GM15510 (cell line): ENCODE measurements at regions not wholly inside any gene's neighbourhood (a gene's known extent, or its start where the extent isn't known, plus 50 kb on each side); places are given as distances from the start of the nearest gene placed in this dataset.

Experiments used
- POLR2A ChIP-seq: IDR thresholded peaks from 3 replicates; pipeline ENCODE4 v1.6.1; 2011; ENCODE audit warnings: borderline replicate concordance; ENCODE audit not compliant: insufficient read length; ENCODE audit errors: extremely low read depth

DNA sequence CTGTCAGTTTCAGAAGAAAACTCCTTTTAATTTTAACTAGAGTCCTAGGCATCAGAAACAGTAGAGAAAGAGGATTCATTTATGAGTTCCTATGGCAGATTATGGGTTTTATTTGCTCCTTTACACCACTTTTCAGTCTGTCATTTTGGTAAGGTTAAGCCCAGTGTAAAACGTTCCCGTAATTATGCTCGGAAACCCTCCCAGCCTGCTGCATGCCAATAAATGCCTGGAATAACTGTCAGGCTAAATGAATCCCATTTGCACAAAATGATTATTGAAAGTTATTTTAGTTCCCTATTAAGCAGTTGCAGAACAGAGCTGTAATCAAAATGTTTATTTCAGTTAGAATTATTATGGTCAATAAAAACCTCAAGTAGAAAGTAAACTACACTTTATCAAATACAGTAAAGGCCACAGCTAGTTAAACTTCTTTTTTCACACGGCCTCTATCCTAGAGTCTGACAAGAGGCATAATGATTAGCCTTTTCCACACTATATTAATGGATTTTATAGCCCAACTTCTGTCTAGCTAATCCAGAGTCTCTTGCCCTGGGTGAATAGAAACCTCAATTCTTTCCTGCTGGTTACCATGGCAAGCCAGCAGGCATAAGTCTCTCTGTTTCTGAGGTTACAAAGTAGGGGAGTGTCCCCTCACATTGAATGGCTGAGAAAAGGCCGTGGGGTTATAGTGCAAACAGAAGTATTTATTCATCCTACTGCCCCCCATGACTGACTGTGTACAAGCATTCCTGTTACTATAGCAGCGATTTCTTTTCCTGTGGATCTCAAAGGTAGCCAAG is 80.8 kb upstream of the NPVF start:
- TF ChIP-seq POLR2A: no peak

DNA sequence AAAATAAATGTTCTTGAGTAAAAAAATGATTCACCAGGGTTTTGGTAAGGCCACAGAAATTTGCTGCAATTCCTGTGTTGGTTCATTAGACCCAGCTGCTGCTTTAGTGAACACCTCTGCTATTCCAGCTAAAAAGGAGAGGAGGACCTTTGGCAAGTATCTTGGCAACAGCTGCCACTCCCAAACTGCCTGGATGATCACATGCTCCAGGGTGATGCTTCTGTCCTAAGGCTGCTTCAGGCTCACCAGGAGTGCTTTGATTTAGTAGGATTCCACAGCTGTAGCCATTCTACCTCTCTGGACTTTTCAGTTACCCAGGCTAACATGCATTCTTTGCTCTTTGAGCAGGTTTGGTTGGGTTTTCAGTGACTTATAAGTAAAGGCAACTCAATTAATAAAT is 82.6 kb upstream of the NPVF start:
- TF ChIP-seq POLR2A: no peak

DNA sequence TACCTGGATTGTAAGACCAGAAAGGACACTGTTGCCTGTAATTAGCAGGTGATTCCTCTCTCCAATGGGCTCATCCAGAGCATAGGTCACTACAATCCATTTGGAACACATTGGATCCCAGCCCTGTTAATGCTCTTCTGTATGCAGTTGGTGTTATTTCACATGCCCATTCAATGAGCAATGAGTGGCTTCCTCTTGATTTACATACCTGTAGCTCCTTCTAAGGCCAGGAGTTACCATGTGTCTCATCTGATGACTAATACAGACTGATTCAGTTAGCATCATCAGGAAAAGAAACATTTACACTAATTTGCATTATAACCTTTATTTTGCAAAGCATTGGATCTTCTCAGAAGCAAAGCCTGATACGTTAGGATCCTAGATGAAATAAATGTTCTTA is 83.1 kb upstream of the NPVF start:
- no peak for TF ChIP-seq POLR2A

DNA sequence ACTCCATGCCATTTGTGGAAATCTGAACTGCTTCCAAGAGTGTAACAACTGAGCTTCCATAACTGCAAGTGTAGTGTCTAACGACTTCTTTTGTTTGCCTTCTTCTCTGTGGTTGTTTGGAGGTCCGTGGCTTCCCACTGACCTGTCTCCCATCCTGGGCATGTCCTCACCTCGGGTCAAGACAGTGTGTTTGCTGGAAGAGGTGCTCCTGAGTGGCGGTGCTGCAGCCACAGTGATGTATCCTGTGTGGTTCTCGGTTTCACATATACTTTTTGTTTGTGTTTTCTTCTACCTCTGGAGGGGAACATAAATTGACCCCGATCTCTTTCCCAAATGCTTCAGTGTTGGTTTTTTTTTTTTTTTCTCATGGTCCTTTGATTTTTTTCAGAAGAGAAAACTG is 84.7 kb upstream of the NPVF start:
- TF ChIP-seq POLR2A: no peak

DNA sequence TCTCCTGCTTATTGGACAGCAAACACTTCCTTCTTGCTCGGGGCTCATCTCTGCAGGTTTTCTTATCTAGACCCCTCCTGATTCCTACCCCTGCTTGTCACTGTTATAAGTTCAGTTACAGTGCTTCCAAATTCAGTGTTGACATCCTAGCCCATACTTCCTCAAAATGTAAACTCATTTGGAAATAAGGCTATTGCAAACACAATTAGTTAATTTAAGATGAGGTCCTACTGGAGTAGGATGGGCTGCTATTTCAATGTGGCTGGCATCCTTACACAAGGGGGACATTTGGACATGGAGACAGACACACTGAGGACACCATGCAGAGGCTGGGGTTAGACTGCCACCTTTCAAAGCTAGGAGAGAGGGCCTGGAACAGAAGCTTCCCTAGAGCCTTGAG is 85.2 kb upstream of the NPVF start:
- TF ChIP-seq POLR2A: no peak

DNA sequence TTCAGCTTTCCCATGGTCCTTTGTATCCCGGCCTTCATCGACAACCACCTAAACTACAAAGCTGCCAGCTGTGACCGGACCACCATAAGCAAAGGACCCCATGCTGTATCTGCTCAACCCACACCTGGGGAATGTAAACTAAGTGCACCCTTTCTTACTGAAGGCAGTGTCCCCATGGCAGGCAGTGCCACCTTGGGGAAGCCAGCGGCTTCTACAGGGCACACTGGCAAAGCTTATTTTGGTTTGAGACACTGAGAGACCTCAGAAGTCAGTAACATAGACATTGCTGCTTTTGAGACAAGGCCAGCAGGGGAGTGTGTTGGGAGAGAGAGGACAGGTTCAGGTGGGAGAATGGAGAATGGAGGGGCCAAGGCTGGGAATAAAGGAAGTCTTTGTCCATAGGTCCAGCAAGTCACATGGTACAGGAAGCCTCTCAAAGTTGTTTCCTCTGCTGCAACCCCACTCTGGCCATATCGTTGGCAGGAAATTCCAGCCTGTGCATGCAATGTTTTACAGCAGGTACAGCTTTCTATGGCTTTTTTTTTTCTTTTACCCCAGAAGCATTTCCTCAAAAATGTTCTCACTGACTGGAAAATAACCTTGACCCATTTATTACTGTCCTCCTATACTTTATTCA is 85.9 kb upstream of the NPVF start:
- no peak for TF ChIP-seq POLR2A

DNA sequence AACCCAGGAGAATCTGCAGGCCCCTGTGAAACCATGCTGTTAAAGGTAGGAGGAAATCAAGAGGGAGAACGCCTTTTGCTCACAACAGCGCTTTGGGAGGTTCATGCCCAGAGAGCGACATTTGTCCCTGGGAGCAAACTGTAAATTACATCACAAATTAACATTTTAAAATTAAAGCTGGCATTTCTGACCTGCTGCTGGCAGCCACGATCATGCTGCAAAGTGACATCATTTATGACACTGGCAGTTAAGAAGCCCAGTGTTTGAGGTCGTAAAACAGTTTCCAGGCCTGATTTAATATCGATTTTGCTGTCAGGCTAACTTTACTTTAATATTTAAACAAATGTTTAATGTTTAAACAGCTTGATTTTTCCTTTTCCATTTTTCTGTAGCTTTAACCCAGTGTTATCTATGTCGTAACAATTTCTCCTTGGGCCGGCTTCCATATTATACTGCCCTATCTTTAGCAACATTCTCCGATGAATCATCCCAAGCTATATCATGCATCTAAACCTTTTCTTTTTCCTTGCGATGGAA is 86.5 kb upstream of the NPVF start:
- no peak for TF ChIP-seq POLR2A

DNA sequence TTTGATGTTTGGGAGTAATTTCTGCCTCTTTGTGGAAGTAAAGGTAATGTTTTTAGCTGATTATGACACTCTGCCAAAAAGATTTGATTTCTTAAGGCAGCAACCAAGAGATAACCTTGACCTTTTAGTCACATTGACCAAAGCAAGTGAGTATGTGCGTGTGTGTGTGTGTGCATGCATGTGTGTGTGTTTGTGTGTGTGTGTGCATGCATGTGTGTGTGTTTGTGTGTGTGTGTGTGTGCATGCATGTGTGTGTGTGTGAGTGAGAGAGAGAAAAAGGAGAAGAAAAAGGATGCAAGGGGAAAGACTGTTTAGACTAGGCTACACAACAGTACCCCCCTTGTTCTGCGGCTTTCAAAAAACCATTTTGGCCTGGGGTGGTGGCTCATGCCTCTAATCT is 88.1 kb upstream of the NPVF start:
- TF ChIP-seq POLR2A: no peak

DNA sequence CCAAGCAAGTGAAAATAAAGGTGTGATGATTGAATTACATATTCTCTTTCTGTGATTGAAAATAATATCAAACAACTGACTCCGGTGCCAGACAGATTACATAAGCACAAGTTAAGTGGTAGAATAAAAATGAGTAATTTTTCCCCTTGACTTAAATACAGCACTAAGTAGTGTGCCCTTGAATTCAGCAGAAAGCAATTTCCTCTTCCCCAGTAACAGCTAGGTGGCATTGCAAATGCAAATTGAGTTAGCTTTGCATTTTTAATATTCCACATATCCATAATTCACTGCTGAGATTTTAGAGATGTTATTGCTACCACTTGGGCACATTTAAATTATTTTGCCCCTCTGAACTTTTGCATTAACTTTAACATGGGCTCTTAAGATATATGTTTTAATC is 89.8 kb upstream of the NPVF start:
- TF ChIP-seq POLR2A: no peak

DNA sequence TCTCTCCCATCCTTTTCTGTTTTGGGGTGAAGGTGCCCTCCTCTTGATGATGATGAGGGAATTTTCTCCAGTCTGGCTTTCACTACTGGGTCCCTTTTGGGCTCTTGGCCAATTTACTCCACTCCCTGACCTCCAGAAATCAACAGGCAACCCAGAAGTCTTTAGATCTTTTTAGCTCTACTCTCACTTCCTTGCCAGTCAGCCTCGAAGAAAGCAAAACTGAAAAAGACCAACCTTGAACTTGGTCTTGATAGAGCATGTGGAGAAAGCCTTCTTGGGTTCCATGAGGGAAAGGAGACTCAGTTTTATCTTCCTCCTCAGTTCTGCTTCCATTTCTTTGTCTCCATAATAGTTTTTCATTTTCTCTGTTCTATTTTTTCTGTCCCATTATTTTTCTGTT is 91.4 kb upstream of the NPVF start:
- no peak for TF ChIP-seq POLR2A

DNA sequence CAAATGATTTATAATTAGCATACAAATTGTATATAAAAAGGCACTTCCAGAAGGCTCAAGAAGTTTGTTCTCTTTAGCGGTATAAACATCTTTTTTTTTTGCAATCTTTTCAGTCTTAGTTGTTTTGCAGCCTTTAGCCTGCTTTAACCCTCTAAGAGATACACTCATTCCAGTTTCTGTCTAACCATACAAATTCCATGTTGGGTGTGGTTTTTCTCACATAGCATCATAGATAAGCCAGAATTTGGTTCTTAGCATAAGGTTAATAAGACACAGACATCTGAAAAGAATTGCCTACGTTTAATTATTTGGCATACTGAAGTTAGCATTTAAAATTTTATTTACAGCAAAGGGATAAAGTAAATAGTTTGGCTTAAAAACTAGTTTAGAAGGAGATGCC is 92.5 kb upstream of the NPVF start:
- TF ChIP-seq POLR2A: no peak

DNA sequence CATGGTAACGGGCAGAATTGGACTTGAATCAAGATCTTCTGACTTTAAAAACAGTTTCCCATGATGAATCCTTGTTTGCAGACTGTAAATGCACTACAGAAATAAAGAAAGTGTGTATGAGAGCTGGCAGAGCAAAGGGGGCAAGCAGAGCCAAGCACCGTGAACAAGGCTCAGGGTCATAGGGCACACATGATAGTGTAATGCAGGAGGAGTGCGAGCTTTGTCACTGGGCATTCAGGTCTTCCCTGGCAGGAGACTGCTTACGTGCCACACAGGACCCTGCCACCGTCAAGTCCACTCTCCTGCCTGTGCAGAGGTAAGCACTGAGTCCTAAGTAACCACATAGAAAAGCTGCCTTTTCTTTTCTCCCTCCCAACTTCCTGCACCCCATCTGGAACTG is 93.1 kb upstream of the NPVF start:
- TF ChIP-seq POLR2A: no peak

DNA sequence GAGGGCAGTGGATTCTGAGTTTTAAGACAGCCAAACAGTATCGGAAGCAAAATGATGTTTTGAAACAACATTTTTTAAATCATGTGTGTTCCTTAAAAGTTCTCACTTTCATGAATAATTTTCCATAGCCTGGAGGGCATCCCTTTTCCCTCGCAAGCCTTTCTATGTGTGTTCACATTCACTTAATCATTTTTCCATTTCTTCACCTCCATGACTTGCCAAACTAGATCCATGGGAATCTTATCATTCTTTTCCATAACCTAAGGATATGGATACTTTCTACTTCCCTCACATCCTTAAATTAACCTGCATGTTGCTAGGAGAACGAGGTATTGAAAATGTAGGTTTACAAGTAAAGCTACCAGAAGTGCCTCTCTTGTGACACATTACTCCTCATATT is 94.2 kb upstream of the NPVF start:
- no peak for TF ChIP-seq POLR2A

DNA sequence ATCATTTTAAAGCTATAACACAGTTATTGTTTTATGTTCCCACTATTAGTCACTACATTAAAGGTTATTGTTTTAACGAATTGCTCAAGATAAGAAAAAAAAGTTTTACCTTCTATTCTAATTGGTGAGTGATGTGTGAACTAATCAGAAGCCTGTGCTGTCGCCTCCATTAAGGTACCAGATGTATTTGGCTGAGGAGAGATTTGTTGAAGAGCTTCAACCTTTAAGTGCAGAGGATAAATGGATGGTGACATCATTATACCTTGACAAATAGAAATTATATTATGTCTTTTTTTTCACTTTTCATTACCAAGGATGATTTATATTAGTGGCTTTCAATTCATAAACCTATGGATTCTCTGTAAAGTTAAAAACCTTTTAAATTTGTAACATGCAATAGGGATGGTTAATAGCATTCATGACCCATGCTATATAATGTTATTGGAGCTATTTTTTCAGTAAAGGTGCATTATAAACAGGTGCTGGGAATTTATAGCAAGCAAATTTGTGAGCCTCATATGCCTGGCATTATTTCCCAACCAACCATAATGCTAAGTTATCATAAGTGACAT is 97.0 kb upstream of the NPVF start:
- no peak for TF ChIP-seq POLR2A

DNA sequence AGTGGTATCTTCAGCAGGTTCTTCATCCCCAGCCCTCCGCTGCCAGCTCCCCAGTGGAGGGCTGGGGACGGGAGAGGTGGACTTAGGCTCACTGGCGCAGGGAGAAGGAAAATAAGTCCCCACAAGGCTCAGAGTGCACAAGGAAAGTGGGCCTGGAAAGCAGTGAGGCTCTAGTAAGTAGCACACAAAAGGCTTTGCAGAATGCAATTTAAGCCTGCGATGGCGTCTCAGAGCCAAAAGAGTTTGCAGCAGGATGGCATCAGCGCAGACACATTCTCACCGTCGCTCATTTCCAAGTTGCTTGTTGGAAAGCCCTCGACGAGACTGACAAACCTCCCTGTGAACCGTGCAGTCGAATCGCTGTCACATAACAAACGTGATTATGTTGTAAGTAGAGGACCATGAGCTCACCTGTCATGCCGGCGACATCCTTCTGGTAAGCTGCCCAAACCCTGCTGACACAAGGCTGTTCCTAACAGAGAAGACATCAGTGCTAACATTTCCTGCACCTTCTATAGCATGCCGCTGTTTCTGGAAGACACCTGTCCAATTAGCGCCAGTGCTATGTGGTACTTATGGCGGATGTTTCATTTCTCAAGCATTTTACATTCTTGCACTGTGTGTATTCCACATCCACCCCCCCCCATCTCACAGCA is 98.3 kb upstream of the NPVF start:
- no peak for TF ChIP-seq POLR2A

DNA sequence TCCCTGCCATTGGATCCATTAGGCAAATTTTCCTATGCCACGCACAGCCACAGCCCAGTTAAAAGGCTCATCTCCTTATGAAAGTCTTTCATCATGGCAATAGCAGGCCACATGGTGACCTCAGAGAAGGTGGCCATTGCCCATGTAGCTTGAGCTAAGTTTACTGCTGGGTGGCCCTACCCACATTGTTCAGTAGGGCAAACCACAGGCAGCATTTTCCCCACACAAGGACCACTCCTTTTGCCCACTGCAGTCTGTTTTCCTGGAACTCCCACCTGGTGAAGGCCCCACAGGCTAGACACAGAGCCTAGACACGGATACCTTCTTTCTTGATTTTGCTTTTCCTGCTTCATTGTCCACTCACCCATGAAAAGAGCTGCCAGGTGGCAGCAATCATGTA is 101.5 kb upstream of the NPVF start:
- TF ChIP-seq POLR2A: no peak

DNA sequence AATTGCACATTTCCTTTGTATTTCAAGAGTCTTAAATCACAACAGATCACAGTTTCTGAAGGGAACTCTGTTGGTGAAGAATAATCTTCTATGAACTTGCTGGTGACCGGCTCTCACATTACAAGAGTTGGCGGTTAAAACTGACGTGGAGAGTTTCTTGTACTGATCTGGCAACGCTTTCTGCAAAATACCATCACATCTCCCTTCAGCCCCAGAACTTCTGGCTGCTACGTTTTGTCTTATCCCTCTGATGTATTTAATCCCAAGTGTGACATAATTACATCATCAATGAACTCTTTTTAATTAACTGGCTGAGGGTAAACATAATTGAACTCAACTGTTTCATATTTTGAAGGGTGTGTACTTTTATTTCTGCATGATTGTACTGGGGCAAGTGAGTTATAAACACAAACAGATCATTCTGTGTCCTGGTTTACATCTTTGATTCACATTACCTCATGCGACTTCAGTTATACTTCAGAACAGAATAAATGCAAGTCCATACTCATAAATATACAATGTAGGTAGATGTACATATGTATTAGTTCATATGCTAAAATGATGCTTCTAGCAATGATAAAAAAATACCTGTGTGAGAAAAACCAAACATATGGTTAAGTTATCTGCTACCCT is 105.1 kb upstream of the NPVF start:
- TF ChIP-seq POLR2A: no peak
